GM18520 (cell line): ENCODE measurements at regions not wholly inside any gene's neighbourhood (a gene's known extent, or its start where the extent isn't known, plus 50 kb on each side); places are given as distances from the start of the nearest gene placed in this dataset.
A peak's percentile ranks its signal among the peaks of the same experiment; 100 is the strongest.
"Not testable (repeated sequence)": the region's sequence is repeated elsewhere in the genome, so short reads cannot be mapped to it uniquely, and the experiment has no call there.

Experiments used
- ATAC-seq: cut with Tn5 transposase; IDR thresholded peaks from one replicate; pipeline ENCODE4 v1.9.1; 2021; ENCODE audit not compliant: unreplicated experiment

DNA sequence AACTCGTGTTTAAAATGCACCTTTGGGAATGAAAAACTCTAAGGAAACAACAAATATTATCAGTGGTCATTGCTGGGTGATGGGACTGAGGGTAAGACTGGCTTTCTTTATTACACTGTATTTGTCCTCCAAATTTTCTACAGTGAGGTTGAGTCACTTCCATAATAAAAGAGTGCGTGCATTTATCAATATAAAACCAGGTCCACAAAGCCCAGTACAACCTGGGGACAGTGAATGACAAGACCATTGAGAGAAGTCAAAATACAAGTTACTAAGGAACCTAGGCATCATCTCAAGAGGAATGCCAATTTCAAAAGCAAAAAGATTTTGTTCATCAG lies 76.4 kb downstream of the MAGED4 start:
- ATAC-seq: no peak

DNA sequence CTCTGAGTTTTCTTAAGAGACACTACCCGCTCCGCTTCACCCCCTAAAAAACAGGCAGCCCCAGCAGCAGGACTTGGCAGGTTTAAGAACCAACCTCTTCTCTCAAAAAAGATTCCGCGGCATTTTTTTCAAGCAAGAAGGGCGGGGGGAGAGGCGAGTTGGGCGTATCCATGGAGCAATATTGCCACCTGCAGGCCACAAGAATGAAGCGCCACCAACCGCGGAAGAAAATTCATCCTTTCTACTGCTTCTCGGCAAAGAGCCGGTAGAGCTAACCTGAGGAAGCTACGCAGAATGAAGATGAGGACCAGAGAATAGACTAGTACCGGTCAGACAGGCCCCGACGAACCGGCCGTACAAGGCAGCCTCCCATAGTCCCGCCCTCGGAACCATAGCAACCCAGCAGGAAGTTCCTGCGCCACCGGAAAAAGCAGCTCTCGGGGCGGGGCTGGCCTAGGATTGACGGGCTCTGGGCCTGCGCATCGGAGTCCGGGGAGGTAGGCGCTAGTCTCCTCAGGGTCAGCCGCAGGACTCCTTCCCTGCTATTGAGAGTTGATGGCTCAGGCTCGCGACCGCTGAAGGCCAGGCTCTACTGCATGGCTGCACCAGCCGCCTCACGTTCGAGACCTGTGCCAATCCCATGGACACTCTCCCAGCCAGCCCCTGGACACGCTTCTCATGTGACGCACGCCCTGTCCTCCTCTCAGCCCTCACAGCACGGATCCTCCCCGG lies 76.9 kb downstream of the MAGED4 start:
- ATAC-seq: peak; percentile 96

DNA sequence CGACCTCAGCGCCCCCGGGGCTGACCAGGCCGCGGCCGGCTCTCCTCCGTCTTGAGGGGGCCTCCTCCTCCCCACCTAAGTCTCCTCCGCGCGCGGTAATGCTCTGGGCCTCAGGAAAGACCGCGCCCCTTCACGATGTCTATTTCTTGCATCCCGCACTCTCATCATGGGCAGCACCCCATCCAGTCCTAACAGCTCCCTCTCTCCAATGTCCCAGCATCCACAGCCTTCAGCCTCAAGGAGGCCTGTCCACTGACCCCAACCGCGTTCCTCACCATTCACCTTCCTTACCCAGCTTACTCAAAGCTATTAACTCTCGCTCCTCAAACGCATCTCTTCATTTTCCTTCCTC lies 77.5 kb downstream of the MAGED4 start:
- no peak for ATAC-seq

DNA sequence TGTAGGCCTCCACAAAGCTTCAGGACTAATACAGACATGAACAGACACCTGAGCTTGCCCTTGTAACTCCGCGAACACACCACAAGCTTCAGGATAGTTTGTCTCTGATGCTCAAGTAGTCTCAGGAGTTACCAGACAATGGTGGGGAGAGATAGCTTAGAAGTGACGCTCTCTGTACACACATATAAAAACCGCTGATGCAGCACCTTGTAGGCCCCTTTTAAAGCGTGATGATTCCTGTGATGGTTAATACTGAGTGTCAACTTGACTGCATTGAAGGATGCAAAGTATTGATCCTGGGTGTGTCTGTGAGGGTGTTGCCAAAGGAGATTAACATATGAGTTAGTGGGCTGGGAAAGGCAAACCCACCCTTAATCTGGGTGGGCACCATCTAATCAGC lies 78.7 kb downstream of the MAGED4 start:
- no peak for ATAC-seq

DNA sequence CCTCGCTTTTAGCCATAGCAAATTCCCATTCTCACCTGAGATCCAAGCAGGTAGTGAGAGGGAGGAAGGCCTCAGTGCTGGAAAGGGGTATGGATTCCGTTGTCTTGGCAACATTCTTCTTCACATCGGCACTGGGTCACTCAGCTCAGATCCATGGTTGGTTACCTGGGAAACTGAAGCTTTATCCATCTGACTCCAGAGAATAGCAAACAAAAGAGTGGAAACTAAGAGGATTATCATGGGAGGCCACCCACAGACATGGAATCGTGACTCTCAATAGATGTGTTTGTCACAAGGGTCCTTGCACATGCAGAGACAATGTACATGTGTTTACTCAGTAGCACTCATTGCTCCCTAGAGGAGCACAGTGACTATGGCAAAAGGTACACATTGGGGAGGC lies 81.0 kb downstream of the MAGED4 start:
- ATAC-seq: no peak

DNA sequence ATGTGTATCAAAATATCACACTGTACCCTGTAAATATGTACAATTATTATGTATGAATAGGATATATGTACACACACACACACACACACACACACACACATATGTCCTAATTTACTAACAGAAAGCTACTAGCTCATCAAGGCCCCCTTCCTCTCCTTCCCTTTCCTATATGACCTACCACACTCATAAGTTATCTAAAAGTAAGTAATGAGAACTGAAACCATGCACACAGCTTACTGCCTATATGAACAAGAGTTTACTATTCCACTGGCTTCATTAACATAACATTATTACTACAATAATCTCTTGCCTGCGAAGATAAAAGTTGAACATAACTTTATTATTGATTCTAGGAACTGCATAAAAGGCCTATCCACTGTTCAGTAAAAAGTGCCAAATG lies 83.8 kb downstream of the MAGED4 start:
- not testable (repeated sequence) for ATAC-seq

DNA sequence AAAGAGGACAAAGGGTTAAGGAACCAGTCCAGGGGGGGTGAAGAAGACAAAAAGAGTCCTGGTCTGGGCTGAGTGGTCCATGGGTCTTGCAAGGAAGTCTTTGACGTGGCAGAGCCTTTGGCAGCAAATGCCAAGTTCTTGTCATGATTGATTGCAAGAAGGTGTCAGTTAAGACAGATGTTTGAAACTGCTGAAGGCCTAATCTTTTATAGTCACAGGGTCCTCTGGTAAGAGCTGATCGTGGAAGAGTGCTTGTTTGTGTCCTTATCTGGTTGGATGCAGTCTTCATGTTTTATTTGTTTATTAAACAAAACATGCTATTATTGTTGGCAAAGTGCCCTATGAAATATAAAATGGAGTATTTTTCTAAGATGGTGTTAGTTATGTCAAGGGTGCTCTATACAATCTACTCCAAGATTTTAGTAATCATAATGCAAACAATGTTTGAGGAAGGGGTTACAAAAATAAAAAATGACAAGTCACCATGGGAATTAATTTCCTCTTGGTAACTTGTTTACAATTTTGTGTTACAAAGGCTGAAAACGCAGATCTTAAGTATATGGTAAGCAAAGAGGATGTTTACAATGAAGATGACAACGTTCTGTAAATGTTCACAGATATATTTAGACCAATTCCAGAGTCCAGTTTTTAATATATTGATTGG lies 85.9 kb downstream of the MAGED4 start:
- no peak for ATAC-seq

DNA sequence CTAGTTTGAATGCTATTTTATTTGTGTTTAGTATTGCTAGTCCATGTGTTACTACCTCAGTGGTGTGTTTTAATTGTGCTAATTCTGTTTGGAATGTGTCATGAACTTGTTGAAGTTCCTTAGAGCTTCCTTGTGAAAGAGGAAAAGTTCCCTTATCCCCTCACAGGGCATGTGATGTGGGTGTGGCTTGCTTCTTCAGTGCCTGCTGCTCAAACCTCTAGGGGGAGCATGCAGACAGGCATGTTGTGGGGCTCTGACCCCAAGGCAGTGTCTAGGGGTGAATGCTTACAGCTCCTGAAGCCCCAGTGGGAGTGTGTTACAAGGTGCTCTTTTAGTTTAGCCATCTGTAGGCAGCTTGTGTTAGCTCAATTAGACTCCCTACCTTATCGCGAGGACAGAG lies 86.5 kb downstream of the MAGED4 start:
- ATAC-seq: no peak

DNA sequence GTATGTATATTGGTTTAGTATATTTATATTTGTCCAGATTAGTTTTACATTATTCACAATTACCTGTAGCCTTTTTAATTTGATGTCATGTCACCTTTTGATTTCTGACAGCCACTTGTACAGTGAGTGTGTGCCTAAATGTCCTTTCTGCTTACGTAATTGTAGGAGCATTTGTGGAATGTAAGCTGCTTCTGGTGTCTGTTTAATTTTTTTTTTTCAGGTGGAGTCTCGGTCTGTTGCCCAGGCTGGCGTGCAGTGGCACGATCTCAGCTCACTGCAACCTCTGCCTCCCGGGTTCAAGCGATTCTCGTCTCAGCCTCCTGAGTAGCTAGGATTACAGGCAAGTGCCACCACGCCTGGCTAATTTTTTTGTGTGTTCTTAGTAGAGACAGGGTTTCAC lies 91.2 kb upstream of the XAGE2 start:
- no peak for ATAC-seq

DNA sequence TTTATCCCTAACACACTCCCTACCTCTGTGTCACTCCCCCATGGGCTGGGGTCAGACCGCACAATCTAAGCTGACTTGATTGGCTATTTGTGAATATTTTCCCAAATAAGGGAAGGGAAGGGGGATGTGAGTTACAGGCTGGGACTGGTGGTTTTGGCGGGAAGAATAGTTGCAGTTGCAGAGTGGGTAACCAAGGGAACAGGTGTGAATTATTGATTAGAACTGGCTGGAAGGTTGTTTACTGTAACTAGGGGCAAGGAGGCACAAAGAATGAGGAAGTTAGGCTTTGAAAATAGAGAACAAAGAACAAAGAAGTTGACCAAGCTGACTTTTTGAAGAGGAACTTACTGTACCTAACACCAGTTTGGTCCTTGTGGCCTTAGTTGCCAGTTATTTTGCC lies 88.0 kb upstream of the XAGE2 start:
- ATAC-seq: no peak

DNA sequence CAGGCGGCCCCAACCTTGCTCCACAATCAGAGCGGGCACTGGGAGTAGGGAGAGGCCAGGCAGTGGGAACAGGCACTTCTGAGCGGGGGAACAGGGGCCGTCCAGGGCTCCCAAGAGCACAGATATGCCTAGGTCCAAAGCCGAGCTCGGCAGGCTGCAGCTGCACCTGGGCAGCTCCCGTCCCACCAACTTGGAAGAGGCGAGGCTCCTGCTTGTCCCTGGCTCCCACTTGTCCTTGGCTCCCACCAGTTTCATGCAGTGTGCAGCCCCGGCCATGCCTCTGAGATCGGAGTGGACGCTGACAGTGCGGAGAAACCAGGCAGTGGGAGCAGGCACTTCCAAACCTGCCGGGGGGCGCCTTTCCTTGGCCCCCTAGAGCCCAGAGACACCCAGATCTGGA lies 84.0 kb upstream of the XAGE2 start:
- ATAC-seq: no peak

DNA sequence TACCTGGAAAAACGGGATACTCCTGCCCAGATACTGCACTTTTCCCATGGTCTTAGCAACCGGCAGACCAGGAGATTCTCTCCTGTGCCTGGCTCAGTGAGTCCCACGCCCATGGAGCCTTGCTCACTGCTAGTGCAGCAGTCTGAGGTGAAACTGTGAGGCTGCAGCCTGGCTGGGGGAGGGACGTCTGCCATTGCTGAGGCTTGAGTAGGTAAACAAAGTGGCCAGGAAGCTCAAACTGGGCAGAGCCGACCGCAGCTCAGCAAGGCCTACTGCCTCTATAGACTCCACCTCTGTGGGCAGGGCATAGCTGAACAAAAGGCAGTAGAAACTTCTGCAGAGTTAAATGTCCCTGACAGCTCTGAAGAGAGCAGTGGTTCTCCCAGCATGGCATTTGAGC lies 69.9 kb upstream of the XAGE2 start:
- not testable (repeated sequence) for ATAC-seq

DNA sequence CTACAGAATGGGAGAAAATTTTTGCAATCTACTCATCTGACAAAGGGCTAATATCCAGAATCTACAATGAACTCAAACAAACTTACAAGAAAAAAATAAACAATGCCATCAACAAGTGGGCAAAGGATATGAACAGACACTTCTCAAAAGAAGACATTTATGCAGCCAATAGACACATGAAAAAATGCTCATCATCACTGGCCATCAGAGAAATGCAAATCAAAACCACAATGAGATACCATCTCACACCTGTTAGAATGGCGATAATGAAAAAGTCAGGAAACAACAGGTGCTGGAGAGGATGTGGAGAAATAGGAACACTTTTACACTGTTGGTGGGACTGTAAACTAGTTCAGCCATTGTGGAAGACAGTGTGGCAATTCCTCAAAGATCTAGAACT lies 60.3 kb upstream of the XAGE2 start:
- not testable (repeated sequence) for ATAC-seq
